CD4-positive, alpha-beta T cell (primary cell): ENCODE measurements at regions not wholly inside any gene's neighbourhood (a gene's known extent, or its start where the extent isn't known, plus 50 kb on each side); places are given as distances from the start of the nearest gene placed in this dataset.

Source experiments
- ATAC-seq: fragments of 200-7000 bp; cut with Tn5 transposase; one replicate; pipeline ENCODE4 v1.10.0; 2022; ENCODE audit warnings: mild to moderate bottlenecking; ENCODE audit not compliant: poor library complexity
- CTCF ChIA-PET: fragments of 350-600 bp; sonication (Branson Sonifier 250); formaldehyde crosslinking; loops from one replicate; lab custom pipeline; 2021; ENCODE audit warnings: antibody characterized with exemption, inconsistent platforms; lab: Charles Lee
- POLR2A ChIA-PET: fragments of 350-600 bp; sonication (Branson Sonifier 250); formaldehyde crosslinking; loops from one replicate; lab custom pipeline; 2021; ENCODE audit warnings: antibody characterized with exemption, inconsistent platforms; lab: Charles Lee
- DNase-seq, 14 experiments: peaks; one replicate each; pipeline ENCODE4 v3.0.0-alpha.2; 2013 to 2020; ENCODE audit warnings: mixed read lengths in 2 of 14
- H3K27ac ChIP-seq, 2 donors: one replicate each; pipeline versions ENCODE4 v1.5.1 to v1.7.0; 2013; ENCODE audit warnings: low read length in 2 of 2, low read depth in 1 of 2, mild to moderate bottlenecking in 1 of 2
- H3K27me3 ChIP-seq, 2 experiments: 1 replicate in 1 of 2; 2 replicates in 1 of 2; pipeline versions ENCODE4 v1.6.1 to v1.7.0; 2013; ENCODE audit warnings: low read length in 2 of 2, control low read depth in 1 of 2, mild to moderate bottlenecking in 1 of 2, moderate library complexity in 1 of 2; ENCODE audit not compliant: insufficient read depth in 2 of 2, control insufficient read depth in 1 of 2
- H3K36me3 ChIP-seq: one replicate; pipeline ENCODE4 v1.6.1; 2013; ENCODE audit warnings: low read length, control low read depth; ENCODE audit not compliant: insufficient read depth
- H3K4me1 ChIP-seq: one replicate; pipeline ENCODE4 v1.6.1; 2013; ENCODE audit warnings: low read length, control low read depth; ENCODE audit not compliant: insufficient read depth
- H3K4me3 ChIP-seq: one replicate; pipeline ENCODE4 v1.5.1; 2013; ENCODE audit warnings: mild to moderate bottlenecking, low read length, moderate library complexity
- H3K9me3 ChIP-seq, 2 experiments: 1 replicate in 1 of 2; 2 replicates in 1 of 2; pipeline versions ENCODE4 v1.6.1 to v1.7.0; 2013; ENCODE audit warnings: low read length in 2 of 2, mild to moderate bottlenecking in 2 of 2, control low read depth in 1 of 2, moderate library complexity in 1 of 2; ENCODE audit not compliant: control insufficient read depth in 1 of 2, insufficient read depth in 1 of 2
- H3K27ac Mint-ChIP-seq: one replicate; pipeline ENCODE4 v1.8.0; 2020; ENCODE audit warnings: mixed read lengths
- H3K27me3 Mint-ChIP-seq: one replicate; pipeline ENCODE4 v1.8.0; 2021; ENCODE audit warnings: mixed read lengths
- H3K36me3 Mint-ChIP-seq: one replicate; pipeline ENCODE4 v1.8.0; 2021; ENCODE audit warnings: low read depth, mixed read lengths
- H3K4me1 Mint-ChIP-seq: one replicate; pipeline ENCODE4 v1.8.0; 2021; ENCODE audit warnings: low read depth, mixed read lengths
- H3K4me3 Mint-ChIP-seq: one replicate; pipeline ENCODE4 v1.8.0; 2020; ENCODE audit warnings: mild to moderate bottlenecking, mixed read lengths
- H3K9me3 Mint-ChIP-seq: one replicate; pipeline ENCODE4 v1.8.0; 2020; ENCODE audit warnings: mixed read lengths
- CTCF ChIP-seq: fragments of 200-600 bp; IDR thresholded peaks from one replicate; pipeline ENCODE4 v1.8.0; 2022; ENCODE audit warnings: antibody characterized with exemption, mild to moderate bottlenecking
- intact Hi-C, 2 experiments: fragments of 100-400 bp; cut with DNase I in 1 of 2; cut with micrococcal nuclease in 1 of 2; formaldehyde crosslinking; loops; one replicate each; pipeline versions ENCODE4 v1.15.1 to v1.9.0; 2023 to 2025; cut with DNase I, micrococcal nuclease

GRCh38 chr1:5297180-5297885 lies 642.9 kb downstream of the AJAP1 start:
- H3K4me3 ChIP-seq: no peak overlapping the region
- TF ChIP-seq CTCF: no peak
- ChIA-PET POLR2A (no interaction called here), CTCF (no interaction called here)
- Mint-ChIP-seq H3K9me3 (no peaks in the 10 kb centered on the region), H3K27ac (no peak overlapping the region), H3K36me3 (no peaks in the 10 kb centered on the region), H3K4me3 (no peak overlapping the region), H3K27me3 (no peaks in the 10 kb centered on the region), H3K4me1 (no peaks in the 10 kb centered on the region)
- no peaks in the 10 kb centered on the region for H3K4me1 ChIP-seq
- H3K27ac ChIP-seq: no peak overlapping the region
- no peaks in the 10 kb centered on the region for H3K36me3 ChIP-seq
- no peak for DNase-seq
- no peaks in the 10 kb centered on the region for H3K9me3 ChIP-seq
- intact Hi-C loops: no loop called here
- no peaks in the 10 kb centered on the region for H3K27me3 ChIP-seq
- ATAC-seq: no peak

GRCh38 chr1:5296557-5297179 lies 642.3 kb downstream of the AJAP1 start:
- no peak overlapping the region for H3K27ac ChIP-seq
- H3K4me3 ChIP-seq: no peak overlapping the region
- H3K36me3 ChIP-seq: no peaks in the 10 kb centered on the region
- DNase-seq: no peak
- intact Hi-C loops: no loop called here
- Mint-ChIP-seq H3K27ac (no peak overlapping the region), H3K27me3 (no peaks in the 10 kb centered on the region), H3K4me1 (no peaks in the 10 kb centered on the region), H3K9me3 (no peaks in the 10 kb centered on the region), H3K36me3 (no peaks in the 10 kb centered on the region), H3K4me3 (no peak overlapping the region)
- no peaks in the 10 kb centered on the region for H3K9me3 ChIP-seq
- no peaks in the 10 kb centered on the region for H3K4me1 ChIP-seq
- no peaks in the 10 kb centered on the region for H3K27me3 ChIP-seq
- ChIA-PET POLR2A (no interaction called here), CTCF (no interaction called here)
- no peak for ATAC-seq
- TF ChIP-seq CTCF: no peak

- Mint-ChIP-seq H3K9me3 (no peaks in the 10 kb centered on the region), H3K4me3 (no peak overlapping the region), H3K27me3 (no peaks in the 10 kb centered on the region), H3K27ac (no peak overlapping the region), H3K4me1 (no peaks in the 10 kb centered on the region), H3K36me3 (no peaks in the 10 kb centered on the region)
- H3K9me3 ChIP-seq: no peaks in the 10 kb centered on the region
- CTCF ChIA-PET: no interaction called here
- intact Hi-C loops: no loop called here
- H3K4me3 ChIP-seq: no peak overlapping the region
- H3K27me3 ChIP-seq: no peaks in the 10 kb centered on the region
- H3K4me1 ChIP-seq: no peaks in the 10 kb centered on the region
- no peak for TF ChIP-seq CTCF
- POLR2A ChIA-PET: no interaction called here
- DNase-seq (no peak), ATAC-seq (no peak)
- H3K27ac ChIP-seq: no peak overlapping the region
- no peaks in the 10 kb centered on the region for H3K36me3 ChIP-seq
These were observed 641.7 kb downstream of the AJAP1 start for GRCh38 chr1:5296095-5296494.
